WTC11 (cell line): ENCODE measurements at regions not wholly inside any gene's neighbourhood (a gene's known extent, or its start where the extent isn't known, plus 50 kb on each side); places are given as distances from the start of the nearest gene placed in this dataset.

Source experiments
- ATAC-seq: fragments of 200-7000 bp; cut with Tn5 transposase; 2 replicates; pipeline ENCODE4 v1.10.0; 2021; ENCODE audit warnings: mild to moderate bottlenecking, moderate library complexity
- CTCF ChIA-PET: fragments of 300-600 bp; sonication (Branson Sonifier 250); formaldehyde crosslinking; loops from one replicate; lab custom pipeline; 2021; ENCODE audit warnings: antibody characterized with exemption; lab: Charles Lee
- POLR2A ChIA-PET: fragments of 350-600 bp; sonication (Branson Sonifier 250); formaldehyde crosslinking; loops from one replicate; lab custom pipeline; 2021; ENCODE audit warnings: antibody characterized with exemption; lab: Charles Lee
- DNase-seq: peaks from one replicate; pipeline ENCODE4 v3.0.0; 2021; ENCODE audit warnings: low spot score
- H3K27ac Mint-ChIP-seq: 2 replicates; pipeline ENCODE4 v1.8.0; 2021; ENCODE audit warnings: mixed read lengths
- H3K27me3 Mint-ChIP-seq: 2 replicates; pipeline ENCODE4 v1.8.0; 2021; ENCODE audit warnings: low read depth, mild to moderate bottlenecking, moderate library complexity, mixed read lengths
- H3K36me3 Mint-ChIP-seq: 2 replicates; pipeline ENCODE4 v1.8.0; 2021; ENCODE audit warnings: mixed read lengths
- H3K4me1 Mint-ChIP-seq: 2 replicates; pipeline ENCODE4 v1.8.0; 2022; ENCODE audit warnings: mixed read lengths
- H3K4me3 Mint-ChIP-seq: 2 replicates; pipeline ENCODE4 v1.8.0; 2021; ENCODE audit warnings: mild to moderate bottlenecking, moderate library complexity, mixed read lengths
- H3K9me3 Mint-ChIP-seq: 2 replicates; pipeline ENCODE4 v1.8.0; 2021; ENCODE audit warnings: mixed read lengths
- ATF1 ChIP-seq: sonication (generic); formaldehyde crosslinking; IDR thresholded peaks from 2 replicates; pipeline ENCODE4 v1.8.1; 2023; ENCODE audit warnings: mild to moderate bottlenecking, moderate library complexity, missing genetic modification reagents
- CREB1 ChIP-seq: sonication (generic); formaldehyde crosslinking; IDR thresholded peaks from 2 replicates; pipeline ENCODE4 v1.8.0; 2023; ENCODE audit warnings: mild to moderate bottlenecking, missing genetic modification reagents
- GRHL2 ChIP-seq: fragments of 250-450 bp; sonication (Bioruptor Pico); IDR thresholded peaks from 2 replicates; pipeline ENCODE4 v1.8.0; 2022; ENCODE audit warnings: mild to moderate bottlenecking, moderate library complexity; ENCODE audit not compliant: insufficient replicate concordance, severe bottlenecking
- HMGXB4 ChIP-seq: sonication (generic); formaldehyde crosslinking; IDR thresholded peaks from 2 replicates; pipeline ENCODE4 v1.8.1; 2023; ENCODE audit warnings: mild to moderate bottlenecking, moderate library complexity, missing genetic modification reagents
- STAT6 ChIP-seq: sonication (generic); formaldehyde crosslinking; conservative IDR thresholded peaks from 2 replicates; pipeline ENCODE4 v1.8.1; 2023; ENCODE audit warnings: mild to moderate bottlenecking, low read depth, missing genetic modification reagents, moderate library complexity
- TEAD1 ChIP-seq: sonication (generic); formaldehyde crosslinking; IDR thresholded peaks from 2 replicates; pipeline ENCODE4 v1.8.0; 2022; ENCODE audit warnings: mild to moderate bottlenecking, missing genetic modification reagents
- ZNF416 ChIP-seq: fragments of 250-450 bp; sonication (Bioruptor Pico); IDR thresholded peaks from 2 replicates; pipeline ENCODE4 v1.9.0; 2021; ENCODE audit warnings: mild to moderate bottlenecking, inconsistent platforms
- ZNF423 ChIP-seq: fragments of 250-450 bp; sonication (Bioruptor Pico); IDR thresholded peaks from 2 replicates; pipeline ENCODE4 v2.1.2; 2022; ENCODE audit warnings: mild to moderate bottlenecking, moderate library complexity
- ZSCAN18 ChIP-seq: fragments of 250-450 bp; sonication (Bioruptor Pico); IDR thresholded peaks from 2 replicates; pipeline ENCODE4 v2.1.2; 2022; ENCODE audit warnings: mild to moderate bottlenecking, moderate library complexity
- TF ChIP-seq, protein P1 (sequence below): sonication (generic); formaldehyde crosslinking; IDR thresholded peaks from 2 replicates; pipeline ENCODE4 v1.8.0; 2023; ENCODE audit warnings: missing genetic modification reagents, mild to moderate bottlenecking, borderline replicate concordance
- TF ChIP-seq, protein P2 (sequence below): fragments of 250-450 bp; sonication (Bioruptor Pico); IDR thresholded peaks from 2 replicates; pipeline ENCODE4 v1.9.0; 2021; ENCODE audit warnings: mild to moderate bottlenecking
- TF ChIP-seq, protein P3 (sequence below): fragments of 250-450 bp; sonication (Bioruptor Pico); IDR thresholded peaks from 2 replicates; pipeline ENCODE4 v1.9.0; 2021; ENCODE audit warnings: mild to moderate bottlenecking
- TF ChIP-seq, protein P4 (sequence below): sonication (generic); formaldehyde crosslinking; conservative IDR thresholded peaks from 2 replicates; pipeline ENCODE4 v1.8.1; 2022; ENCODE audit warnings: mild to moderate bottlenecking, missing genetic modification reagents
- TF ChIP-seq, protein P5 (sequence below): sonication (generic); formaldehyde crosslinking; IDR thresholded peaks from 2 replicates; pipeline ENCODE4 v1.8.0; 2022; ENCODE audit warnings: mild to moderate bottlenecking, missing genetic modification reagents
- TF ChIP-seq, protein P6 (sequence below): fragments of 250-450 bp; sonication (Bioruptor Pico); conservative IDR thresholded peaks from 2 replicates; pipeline ENCODE4 v1.9.0; 2021; ENCODE audit warnings: mild to moderate bottlenecking

GRCh38 chr5:110001648-110002047 is 311.9 kb downstream of the MAN2A1 start (continued):
- TF ChIP-seq, protein P1, sequence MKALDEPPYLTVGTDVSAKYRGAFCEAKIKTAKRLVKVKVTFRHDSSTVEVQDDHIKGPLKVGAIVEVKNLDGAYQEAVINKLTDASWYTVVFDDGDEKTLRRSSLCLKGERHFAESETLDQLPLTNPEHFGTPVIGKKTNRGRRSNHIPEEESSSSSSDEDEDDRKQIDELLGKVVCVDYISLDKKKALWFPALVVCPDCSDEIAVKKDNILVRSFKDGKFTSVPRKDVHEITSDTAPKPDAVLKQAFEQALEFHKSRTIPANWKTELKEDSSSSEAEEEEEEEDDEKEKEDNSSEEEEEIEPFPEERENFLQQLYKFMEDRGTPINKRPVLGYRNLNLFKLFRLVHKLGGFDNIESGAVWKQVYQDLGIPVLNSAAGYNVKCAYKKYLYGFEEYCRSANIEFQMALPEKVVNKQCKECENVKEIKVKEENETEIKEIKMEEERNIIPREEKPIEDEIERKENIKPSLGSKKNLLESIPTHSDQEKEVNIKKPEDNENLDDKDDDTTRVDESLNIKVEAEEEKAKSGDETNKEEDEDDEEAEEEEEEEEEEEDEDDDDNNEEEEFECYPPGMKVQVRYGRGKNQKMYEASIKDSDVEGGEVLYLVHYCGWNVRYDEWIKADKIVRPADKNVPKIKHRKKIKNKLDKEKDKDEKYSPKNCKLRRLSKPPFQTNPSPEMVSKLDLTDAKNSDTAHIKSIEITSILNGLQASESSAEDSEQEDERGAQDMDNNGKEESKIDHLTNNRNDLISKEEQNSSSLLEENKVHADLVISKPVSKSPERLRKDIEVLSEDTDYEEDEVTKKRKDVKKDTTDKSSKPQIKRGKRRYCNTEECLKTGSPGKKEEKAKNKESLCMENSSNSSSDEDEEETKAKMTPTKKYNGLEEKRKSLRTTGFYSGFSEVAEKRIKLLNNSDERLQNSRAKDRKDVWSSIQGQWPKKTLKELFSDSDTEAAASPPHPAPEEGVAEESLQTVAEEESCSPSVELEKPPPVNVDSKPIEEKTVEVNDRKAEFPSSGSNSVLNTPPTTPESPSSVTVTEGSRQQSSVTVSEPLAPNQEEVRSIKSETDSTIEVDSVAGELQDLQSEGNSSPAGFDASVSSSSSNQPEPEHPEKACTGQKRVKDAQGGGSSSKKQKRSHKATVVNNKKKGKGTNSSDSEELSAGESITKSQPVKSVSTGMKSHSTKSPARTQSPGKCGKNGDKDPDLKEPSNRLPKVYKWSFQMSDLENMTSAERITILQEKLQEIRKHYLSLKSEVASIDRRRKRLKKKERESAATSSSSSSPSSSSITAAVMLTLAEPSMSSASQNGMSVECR: no peak
- no peak for TF ChIP-seq ZNF416
- TF ChIP-seq, protein P2, sequence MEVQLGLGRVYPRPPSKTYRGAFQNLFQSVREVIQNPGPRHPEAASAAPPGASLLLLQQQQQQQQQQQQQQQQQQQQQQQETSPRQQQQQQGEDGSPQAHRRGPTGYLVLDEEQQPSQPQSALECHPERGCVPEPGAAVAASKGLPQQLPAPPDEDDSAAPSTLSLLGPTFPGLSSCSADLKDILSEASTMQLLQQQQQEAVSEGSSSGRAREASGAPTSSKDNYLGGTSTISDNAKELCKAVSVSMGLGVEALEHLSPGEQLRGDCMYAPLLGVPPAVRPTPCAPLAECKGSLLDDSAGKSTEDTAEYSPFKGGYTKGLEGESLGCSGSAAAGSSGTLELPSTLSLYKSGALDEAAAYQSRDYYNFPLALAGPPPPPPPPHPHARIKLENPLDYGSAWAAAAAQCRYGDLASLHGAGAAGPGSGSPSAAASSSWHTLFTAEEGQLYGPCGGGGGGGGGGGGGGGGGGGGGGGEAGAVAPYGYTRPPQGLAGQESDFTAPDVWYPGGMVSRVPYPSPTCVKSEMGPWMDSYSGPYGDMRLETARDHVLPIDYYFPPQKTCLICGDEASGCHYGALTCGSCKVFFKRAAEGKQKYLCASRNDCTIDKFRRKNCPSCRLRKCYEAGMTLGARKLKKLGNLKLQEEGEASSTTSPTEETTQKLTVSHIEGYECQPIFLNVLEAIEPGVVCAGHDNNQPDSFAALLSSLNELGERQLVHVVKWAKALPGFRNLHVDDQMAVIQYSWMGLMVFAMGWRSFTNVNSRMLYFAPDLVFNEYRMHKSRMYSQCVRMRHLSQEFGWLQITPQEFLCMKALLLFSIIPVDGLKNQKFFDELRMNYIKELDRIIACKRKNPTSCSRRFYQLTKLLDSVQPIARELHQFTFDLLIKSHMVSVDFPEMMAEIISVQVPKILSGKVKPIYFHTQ: no peak

GRCh38 chr5:110002652-110003051 is 312.9 kb downstream of the MAN2A1 start:
- CTCF ChIA-PET: no interaction called here
- peaks cover 6% of the 10 kb centered on the region for H3K27me3 Mint-ChIP-seq
- no peak for DNase-seq
- no peak for ATAC-seq
- peaks cover 38% of the 10 kb centered on the region for H3K4me1 Mint-ChIP-seq
- H3K36me3 Mint-ChIP-seq: no peaks in the 10 kb centered on the region
- H3K4me3 Mint-ChIP-seq: no peak overlapping the region
- no peak overlapping the region for H3K27ac Mint-ChIP-seq
- peaks cover 5% of the 10 kb centered on the region for H3K9me3 Mint-ChIP-seq
- POLR2A ChIA-PET: no interaction called here
- no peak for TF ChIP-seq ZSCAN18 (CRISPR knock-in tag)
- TF ChIP-seq, protein P2: no peak
- TF ChIP-seq, protein P3, sequence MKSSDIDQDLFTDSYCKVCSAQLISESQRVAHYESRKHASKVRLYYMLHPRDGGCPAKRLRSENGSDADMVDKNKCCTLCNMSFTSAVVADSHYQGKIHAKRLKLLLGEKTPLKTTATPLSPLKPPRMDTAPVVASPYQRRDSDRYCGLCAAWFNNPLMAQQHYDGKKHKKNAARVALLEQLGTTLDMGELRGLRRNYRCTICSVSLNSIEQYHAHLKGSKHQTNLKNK (CRISPR knock-in tag): no peak
- TF ChIP-seq STAT6 (CRISPR knock-in tag): no peak
- no peak for TF ChIP-seq ATF1 (CRISPR knock-in tag)
- no peak for TF ChIP-seq CREB1 (CRISPR knock-in tag)
- TF ChIP-seq, protein P4, sequence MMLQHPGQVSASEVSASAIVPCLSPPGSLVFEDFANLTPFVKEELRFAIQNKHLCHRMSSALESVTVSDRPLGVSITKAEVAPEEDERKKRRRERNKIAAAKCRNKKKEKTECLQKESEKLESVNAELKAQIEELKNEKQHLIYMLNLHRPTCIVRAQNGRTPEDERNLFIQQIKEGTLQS (CRISPR knock-in tag): no peak
- no peak for TF ChIP-seq TEAD1 (CRISPR knock-in tag)
- TF ChIP-seq GRHL2 (CRISPR knock-in tag): no peak
- TF ChIP-seq, protein P5, sequence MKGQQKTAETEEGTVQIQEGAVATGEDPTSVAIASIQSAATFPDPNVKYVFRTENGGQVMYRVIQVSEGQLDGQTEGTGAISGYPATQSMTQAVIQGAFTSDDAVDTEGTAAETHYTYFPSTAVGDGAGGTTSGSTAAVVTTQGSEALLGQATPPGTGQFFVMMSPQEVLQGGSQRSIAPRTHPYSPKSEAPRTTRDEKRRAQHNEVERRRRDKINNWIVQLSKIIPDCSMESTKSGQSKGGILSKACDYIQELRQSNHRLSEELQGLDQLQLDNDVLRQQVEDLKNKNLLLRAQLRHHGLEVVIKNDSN: no peak
- no peak for TF ChIP-seq ZNF423 (CRISPR knock-in tag)
- TF ChIP-seq, protein P6, sequence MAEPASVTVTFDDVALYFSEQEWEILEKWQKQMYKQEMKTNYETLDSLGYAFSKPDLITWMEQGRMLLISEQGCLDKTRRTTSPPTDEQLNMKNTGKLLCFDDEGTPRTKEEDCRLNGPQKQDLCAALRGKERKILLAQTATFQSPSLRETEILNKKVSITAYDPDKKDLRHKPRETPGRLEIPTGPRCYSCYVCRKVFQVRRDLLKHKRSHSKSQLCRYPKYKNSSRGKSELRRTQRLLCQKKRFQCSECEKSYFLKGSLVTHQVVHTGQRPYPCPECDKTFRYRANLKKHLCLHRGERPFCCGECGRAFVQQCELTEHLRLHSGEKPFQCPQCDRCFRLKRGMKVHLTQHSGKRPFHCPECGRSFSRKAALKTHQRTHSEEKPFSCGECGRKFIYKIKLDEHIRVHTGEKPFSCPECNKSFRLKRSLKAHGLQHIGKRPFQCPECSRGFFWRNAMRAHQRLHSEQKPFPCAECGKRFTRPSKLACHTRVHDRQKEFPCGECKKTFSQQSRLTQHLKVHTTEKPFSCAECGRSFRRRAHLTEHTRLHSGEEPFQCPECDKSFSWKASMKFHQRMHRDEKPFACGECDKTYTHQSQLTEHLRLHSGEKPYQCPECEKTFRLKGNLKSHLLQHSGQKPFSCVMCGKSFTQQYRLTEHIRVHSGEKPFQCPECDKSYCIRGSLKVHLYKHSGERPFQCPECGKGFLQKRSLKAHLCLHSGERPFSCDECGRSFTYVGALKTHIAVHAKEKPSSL (CRISPR knock-in tag): no peak
- no peak for TF ChIP-seq HMGXB4 (CRISPR knock-in tag)
